ENCODE measurements at regions not wholly inside any gene's neighbourhood (a gene's known extent, or its start where the extent isn't known, plus 50 kb on each side); places are given as distances from the start of the nearest gene placed in this dataset.
A peak's percentile ranks its signal among the peaks of the same experiment; 100 is the strongest.

- H3K9me3 ChIP-seq (ENCODE audit: control insufficient read depth, insufficient read depth, low read depth, low read length), result no peaks in the 10 kb centered on the region
- H3K4me2 ChIP-seq (ENCODE audit: extremely low read depth, insufficient read depth, low read length), result no peak overlapping the region
- H3K27ac ChIP-seq (ENCODE audit: insufficient read depth, low read length), result no peak overlapping the region
- no peak overlapping the region for H3K9ac ChIP-seq (ENCODE audit: insufficient read depth, low read length)
- H4K20me1 ChIP-seq (ENCODE audit: control insufficient read depth, extremely low read depth, insufficient read depth, low read length), result no peaks in the 10 kb centered on the region
- H3K27me3 ChIP-seq (ENCODE audit: control insufficient read depth, insufficient read depth, low read length), result no peaks in the 10 kb centered on the region
- peak in 1 of 2 donors; percentile 19 for DNase-seq (ENCODE audit: low read depth in 2 of 2)
- no peaks in the 10 kb centered on the region for H3K36me3 ChIP-seq (ENCODE audit: control insufficient read depth, insufficient read depth, low read length)
- no peak overlapping the region for H2AFZ ChIP-seq (ENCODE audit: low read length)
- H3K79me2 ChIP-seq (ENCODE audit: control insufficient read depth, insufficient read depth, low read length), result no peaks in the 10 kb centered on the region
- TF ChIP-seq CTCF (conservative IDR thresholded peaks at IDR 0.05 in 1 of 2, IDR thresholded peaks at IDR 0.05 in 1 of 2; ENCODE audit: low read depth in 1 of 2, low read length in 2 of 2) (no peak), EZH2 (IDR thresholded peaks at IDR 0.05; ENCODE audit: low read length, missing control alignments) (no peak)
- H3K4me3 ChIP-seq (replicated peaks in 1 of 4; ENCODE audit: control extremely low read depth in 1 of 4, insufficient read depth in 1 of 4, low read depth in 3 of 4, low read length in 4 of 4), result no peak overlapping the region
- H3K4me1 ChIP-seq (ENCODE audit: control insufficient read depth, extremely low read depth, insufficient read depth, low read length), result no peaks in the 10 kb centered on the region
Measured at GRCh38 chr5:18975624-18976023, 1012.4 kb downstream of the CDH18 start.

GRCh38 chr5:18977880-18978279 is 1010.1 kb downstream of the CDH18 start:
- no peaks in the 10 kb centered on the region for H4K20me1 ChIP-seq (ENCODE audit: control insufficient read depth, extremely low read depth, insufficient read depth, low read length)
- no peaks in the 10 kb centered on the region for H3K36me3 ChIP-seq (ENCODE audit: control insufficient read depth, insufficient read depth, low read length)
- H3K27me3 ChIP-seq (ENCODE audit: control insufficient read depth, insufficient read depth, low read length), result no peaks in the 10 kb centered on the region
- no peaks in the 10 kb centered on the region for H3K79me2 ChIP-seq (ENCODE audit: control insufficient read depth, insufficient read depth, low read length)
- H3K4me2 ChIP-seq (ENCODE audit: extremely low read depth, insufficient read depth, low read length), result no peak overlapping the region
- no peak overlapping the region for H2AFZ ChIP-seq (ENCODE audit: low read length)
- no peaks in the 10 kb centered on the region for H3K9me3 ChIP-seq (ENCODE audit: control insufficient read depth, insufficient read depth, low read depth, low read length)
- no peak overlapping the region for H3K9ac ChIP-seq (ENCODE audit: insufficient read depth, low read length)
- no peaks in the 10 kb centered on the region for H3K4me1 ChIP-seq (ENCODE audit: control insufficient read depth, extremely low read depth, insufficient read depth, low read length)
- no peak for DNase-seq (ENCODE audit: low read depth in 2 of 2)
- H3K27ac ChIP-seq (ENCODE audit: insufficient read depth, low read length), result no peak overlapping the region
- H3K4me3 ChIP-seq (replicated peaks in 1 of 4; ENCODE audit: control extremely low read depth in 1 of 4, insufficient read depth in 1 of 4, low read depth in 3 of 4, low read length in 4 of 4), result no peak overlapping the region
- TF ChIP-seq CTCF (conservative IDR thresholded peaks at IDR 0.05 in 1 of 2, IDR thresholded peaks at IDR 0.05 in 1 of 2; ENCODE audit: low read depth in 1 of 2, low read length in 2 of 2), result no peak
- TF ChIP-seq EZH2 (IDR thresholded peaks at IDR 0.05; ENCODE audit: low read length, missing control alignments), result no peak

- Histone ChIP-seq H3K27me3 (ENCODE audit: control insufficient read depth, insufficient read depth, low read length) (no peaks in the 10 kb centered on the region), H3K4me2 (ENCODE audit: extremely low read depth, insufficient read depth, low read length) (no peak overlapping the region), H3K79me2 (ENCODE audit: control insufficient read depth, insufficient read depth, low read length) (no peaks in the 10 kb centered on the region), H3K9ac (ENCODE audit: insufficient read depth, low read length) (no peak overlapping the region), H2AFZ (ENCODE audit: low read length) (no peak overlapping the region), H3K4me3 (replicated peaks in 1 of 4; ENCODE audit: control extremely low read depth in 1 of 4, insufficient read depth in 1 of 4, low read depth in 3 of 4, low read length in 4 of 4) (no peak overlapping the region), H4K20me1 (ENCODE audit: control insufficient read depth, extremely low read depth, insufficient read depth, low read length) (no peaks in the 10 kb centered on the region), H3K27ac (ENCODE audit: insufficient read depth, low read length) (no peak overlapping the region), H3K4me1 (ENCODE audit: control insufficient read depth, extremely low read depth, insufficient read depth, low read length) (no peaks in the 10 kb centered on the region), H3K36me3 (ENCODE audit: control insufficient read depth, insufficient read depth, low read length) (no peaks in the 10 kb centered on the region), H3K9me3 (ENCODE audit: control insufficient read depth, insufficient read depth, low read depth, low read length) (no peaks in the 10 kb centered on the region)
- TF ChIP-seq CTCF (conservative IDR thresholded peaks at IDR 0.05 in 1 of 2, IDR thresholded peaks at IDR 0.05 in 1 of 2; ENCODE audit: low read depth in 1 of 2, low read length in 2 of 2) (no peak), EZH2 (IDR thresholded peaks at IDR 0.05; ENCODE audit: low read length, missing control alignments) (no peak)
- no peak for DNase-seq (ENCODE audit: low read depth in 2 of 2)
Measured at GRCh38 chr5:18984559-18985080, 1003.4 kb downstream of the CDH18 start.
